SK-N-SH (cell line): ENCODE measurements at regions not wholly inside any gene's neighbourhood (a gene's known extent, or its start where the extent isn't known, plus 50 kb on each side); places are given as distances from the start of the nearest gene placed in this dataset.

Source experiments
- CTCF ChIA-PET: fragments of 300-600, 350-600 bp; formaldehyde crosslinking; extraction: SDS; loops from one replicate; lab custom pipeline; 2021; lab: Yijun Ruan, JAX
- POLR2A ChIA-PET: fragments of 350-600 bp; sonication (Branson Sonifier 250); formaldehyde crosslinking; extraction: SDS; loops from one replicate; lab custom pipeline; 2020; ENCODE audit warnings: antibody characterized with exemption, inconsistent platforms; lab: Yijun Ruan, JAX
- DNase-seq: peaks from one replicate; pipeline ENCODE4 v3.0.0; 2012
- H2AFZ ChIP-seq: fragments of 200-600 bp; sonication (generic); 2 replicates; pipeline ENCODE4 v1.8.1; 2016; ENCODE audit warnings: antibody characterized with exemption, mild to moderate bottlenecking, low read depth
- H3F3A ChIP-seq: fragments of 200-600 bp; sonication (generic); replicated peaks from 2 replicates; pipeline ENCODE3; 2016; ENCODE audit warnings: antibody characterized with exemption, mild to moderate bottlenecking; ENCODE audit not compliant: insufficient read depth
- H3K27ac ChIP-seq, 2 experiments: fragments of 200-500 bp in 1 of 2; fragments of 200-600 bp in 1 of 2; sonication (Bioruptor generic) in 1 of 2; sonication (generic), shearing (Covaris generic) in 1 of 2; 2 replicates each; pipeline versions ENCODE4 v1.5.1 to v1.6.1; 2014 to 2016; ENCODE audit warnings: low read depth in 2 of 2, inconsistent platforms in 1 of 2, low read length in 1 of 2, mild to moderate bottlenecking in 1 of 2, mixed read lengths in 1 of 2
- H3K27me3 ChIP-seq: fragments of 200-600 bp; sonication (generic), shearing (Covaris generic); 2 replicates; pipeline ENCODE4 v1.6.1; 2016; ENCODE audit warnings: mixed run types; ENCODE audit not compliant: insufficient read depth
- H3K36me3 ChIP-seq, 2 experiments: fragments of 200-500 bp in 1 of 2; fragments of 200-600 bp in 1 of 2; sonication (Bioruptor generic) in 1 of 2; sonication (generic) in 1 of 2; replicated peaks in 1 of 2; 2 replicates each; pipeline versions ENCODE3 to v1.5.1; 2014 to 2016; ENCODE audit warnings: low read length in 1 of 2, mild to moderate bottlenecking in 1 of 2; ENCODE audit not compliant: insufficient read depth in 2 of 2, control insufficient read depth in 1 of 2
- H3K4me1 ChIP-seq, 2 experiments: fragments of 200-500 bp in 1 of 2; fragments of 200-600 bp in 1 of 2; sonication (Bioruptor generic) in 1 of 2; sonication (generic), shearing (Covaris generic) in 1 of 2; 2 replicates each; pipeline versions ENCODE4 v1.5.1 to v1.6.1; 2014 to 2016; ENCODE audit warnings: low read depth in 1 of 2, low read length in 1 of 2, mixed run types in 1 of 2; ENCODE audit not compliant: insufficient read depth in 2 of 2, control insufficient read depth in 1 of 2
- H3K4me2 ChIP-seq: fragments of 200-600 bp; sonication (generic), shearing (Covaris generic); 2 replicates; pipeline ENCODE4 v1.6.1; 2017; ENCODE audit warnings: mixed run types
- H3K4me3 ChIP-seq, 2 experiments: fragments of 200-500 bp in 1 of 2; fragments of 200-600 bp in 1 of 2; sonication (Bioruptor generic) in 1 of 2; sonication (generic), shearing (Covaris generic) in 1 of 2; 2 replicates each; pipeline versions ENCODE4 v1.5.1 to v1.8.1; 2014 to 2016; ENCODE audit warnings: low read depth in 2 of 2, inconsistent platforms in 1 of 2, low read length in 1 of 2, mild to moderate bottlenecking in 1 of 2, mixed read lengths in 1 of 2, moderate library complexity in 1 of 2
- H3K79me2 ChIP-seq: fragments of 200-600 bp; sonication (generic); 2 replicates; pipeline ENCODE4 v1.8.1; 2017; ENCODE audit warnings: mild to moderate bottlenecking; ENCODE audit not compliant: insufficient read depth
- H3K9ac ChIP-seq: fragments of 200-600 bp; sonication (generic); 2 replicates; pipeline ENCODE4 v1.6.1; 2017; ENCODE audit warnings: mixed run types
- H3K9me2 ChIP-seq: fragments of 200-600 bp; sonication (generic); 2 replicates; pipeline ENCODE4 v1.6.1; 2017; ENCODE audit warnings: mixed run types
- H3K9me3 ChIP-seq: fragments of 200-600 bp; sonication (generic); 2 replicates; pipeline ENCODE4 v1.6.1; 2017; ENCODE audit warnings: mixed run types, mild to moderate bottlenecking, moderate library complexity
- H4K20me1 ChIP-seq: fragments of 200-600 bp; sonication (generic); 2 replicates; pipeline ENCODE4 v1.6.1; 2017; ENCODE audit warnings: mild to moderate bottlenecking, mixed run types; ENCODE audit not compliant: insufficient read depth
- ELF1 ChIP-seq: IDR thresholded peaks from 2 replicates; pipeline ENCODE4 v1.4.0; 2012
- EZH2phosphoT487 ChIP-seq: fragments of 200-600 bp; sonication (generic); IDR thresholded peaks from 2 replicates; pipeline ENCODE4 v1.6.1; 2017; ENCODE audit warnings: low read depth, mixed run types, mild to moderate bottlenecking, antibody characterized with exemption, moderate library complexity, borderline replicate concordance
- FOSL2 ChIP-seq: IDR thresholded peaks from 2 replicates; pipeline ENCODE4 v1.4.0; 2012; ENCODE audit warnings: low read depth, mild to moderate bottlenecking, moderate library complexity, borderline replicate concordance
- FOXJ3 ChIP-seq: sonication (generic); formaldehyde crosslinking; IDR thresholded peaks from 2 replicates; pipeline ENCODE4 v1.5.1; 2020; ENCODE audit warnings: mild to moderate bottlenecking, missing genetic modification reagents
- FOXM1 ChIP-seq: IDR thresholded peaks from 2 replicates; pipeline ENCODE4 v1.4.0; 2012; ENCODE audit warnings: low read depth, mild to moderate bottlenecking
- GABPA ChIP-seq: IDR thresholded peaks from 2 replicates; pipeline ENCODE4 v1.4.0; 2012; ENCODE audit warnings: low read depth, mild to moderate bottlenecking
- GATA2 ChIP-seq: sonication (generic); formaldehyde crosslinking; IDR thresholded peaks from 2 replicates; pipeline ENCODE4 v1.5.0; 2020; ENCODE audit warnings: mild to moderate bottlenecking, missing genetic modification reagents
- IRF3 ChIP-seq: fragments of 150-350 bp; IDR thresholded peaks from 2 replicates; pipeline ENCODE4 v1.6.1; 2016; ENCODE audit warnings: mild to moderate bottlenecking, low read depth, low read length
- JUND ChIP-seq: IDR thresholded peaks from 2 replicates; pipeline ENCODE4 v1.4.0; 2012
- MXI1 ChIP-seq: IDR thresholded peaks from 2 replicates; pipeline ENCODE4 v1.6.1; 2012; ENCODE audit warnings: mild to moderate bottlenecking, low read depth, low read length, improper control_type of control experiment
- NRF1 ChIP-seq: IDR thresholded peaks from 2 replicates; pipeline ENCODE4 v1.6.1; 2012; ENCODE audit warnings: low read depth, mild to moderate bottlenecking, low read length
- PBX3 ChIP-seq: IDR thresholded peaks from 2 replicates; pipeline ENCODE4; 2012
- POLR2AphosphoS5 ChIP-seq: IDR thresholded peaks from 2 replicates; pipeline ENCODE4 v1.6.1; 2012; ENCODE audit warnings: low read depth, low read length
- RCOR1 ChIP-seq: fragments of 150-350 bp; IDR thresholded peaks from 2 replicates; pipeline ENCODE4 v1.6.1; 2017; ENCODE audit warnings: antibody characterized with exemption, low read length
- RXRA ChIP-seq: IDR thresholded peaks from 2 replicates; pipeline ENCODE4 v1.4.0; 2012; ENCODE audit warnings: low read depth, mild to moderate bottlenecking, borderline replicate concordance
- SIN3A ChIP-seq: IDR thresholded peaks from 2 replicates; pipeline ENCODE4 v1.6.1; 2012; ENCODE audit warnings: low read depth, mild to moderate bottlenecking, low read length, moderate library complexity, borderline replicate concordance
- SMC3 ChIP-seq: IDR thresholded peaks from 2 replicates; pipeline ENCODE4 v1.6.1; 2012; ENCODE audit warnings: low read depth, low read length, improper control_type of control experiment
- TAF1 ChIP-seq: IDR thresholded peaks from 2 replicates; pipeline ENCODE4 v1.6.1; 2012; ENCODE audit warnings: low read depth, mild to moderate bottlenecking, low read length, moderate library complexity, borderline replicate concordance
- TCF12 ChIP-seq: IDR thresholded peaks from 2 replicates; pipeline ENCODE4 v1.4.0; 2012
- TEAD4 ChIP-seq: IDR thresholded peaks from 2 replicates; pipeline ENCODE4 v1.4.0; 2012; ENCODE audit warnings: mild to moderate bottlenecking, borderline replicate concordance; ENCODE audit not compliant: insufficient read depth
- USF2 ChIP-seq: fragments of 150-350 bp; IDR thresholded peaks from 2 replicates; pipeline ENCODE4 v1.6.1; 2017; ENCODE audit warnings: antibody characterized with exemption, low read length, low read depth, borderline replicate concordance
- YY1 ChIP-seq: IDR thresholded peaks from 2 replicates; pipeline ENCODE4 v1.4.0; 2012; ENCODE audit warnings: low read depth, mild to moderate bottlenecking
- WGBS: methylation state at CpG from one replicate; pipeline ENCODE4 v1.1.6; 2017; ENCODE audit warnings: low lambda C conversion rate; 5-methylcytosine and 5-hydroxymethylcytosine counted together

GRCh38 chr18:41732356-41732755 is 222.7 kb upstream of the PIK3C3 start:
- Histone ChIP-seq H3K27ac (no peak overlapping the region), H3K9ac (no peak overlapping the region), H3K9me2 (no peaks in the 10 kb centered on the region), H2AFZ (no peak overlapping the region), H3K79me2 (no peaks in the 10 kb centered on the region), H3K36me3 (no peaks in the 10 kb centered on the region), H3K4me3 (no peak overlapping the region), H4K20me1 (no peaks in the 10 kb centered on the region), H3K4me1 (no peaks in the 10 kb centered on the region; a peak in 1 of 4 replicates), H3K9me3 (no peaks in the 10 kb centered on the region), H3K4me2 (no peak overlapping the region), H3K27me3 (no peaks in the 10 kb centered on the region), H3F3A (no peaks in the 10 kb centered on the region)
- ChIA-PET CTCF (no interaction called here), POLR2A (no interaction called here)
- TF ChIP-seq RCOR1: no peak
- TF ChIP-seq SIN3A: no peak
- no peak for TF ChIP-seq IRF3
- no peak for TF ChIP-seq EZH2phosphoT487
- TF ChIP-seq USF2: no peak
- no peak for TF ChIP-seq GATA2 (CRISPR knock-in tag)
- no peak for TF ChIP-seq POLR2AphosphoS5
- no peak for TF ChIP-seq FOSL2
- TF ChIP-seq RXRA: no peak
- no peak for TF ChIP-seq TCF12
- no peak for TF ChIP-seq FOXM1
- no peak for TF ChIP-seq JUND
- no peak for TF ChIP-seq MXI1
- DNase-seq: no peak
- WGBS: 78% methylated on average over 2 of the region's 2 CpGs

GRCh38 chr18:41731884-41732283 is 223.2 kb upstream of the PIK3C3 start:
- Histone ChIP-seq H3F3A (no peaks in the 10 kb centered on the region), H3K79me2 (no peaks in the 10 kb centered on the region), H3K9me3 (no peaks in the 10 kb centered on the region), H3K4me2 (no peak overlapping the region), H3K4me1 (no peaks in the 10 kb centered on the region; a peak in 1 of 4 replicates), H3K27ac (no peak overlapping the region), H2AFZ (no peak overlapping the region), H3K4me3 (no peak overlapping the region), H4K20me1 (no peaks in the 10 kb centered on the region), H3K36me3 (no peaks in the 10 kb centered on the region), H3K9me2 (no peaks in the 10 kb centered on the region), H3K27me3 (no peaks in the 10 kb centered on the region), H3K9ac (no peak overlapping the region)
- no peak for DNase-seq
- TF ChIP-seq TEAD4: no peak
- TF ChIP-seq FOXM1: no peak
- TF ChIP-seq EZH2phosphoT487: no peak
- TF ChIP-seq PBX3: no peak
- TF ChIP-seq FOXJ3 (CRISPR knock-in tag): no peak
- no peak for TF ChIP-seq SMC3
- TF ChIP-seq YY1: no peak
- no peak for TF ChIP-seq GABPA
- TF ChIP-seq FOSL2: no peak
- TF ChIP-seq TAF1: no peak
- no peak for TF ChIP-seq NRF1
- no peak for TF ChIP-seq RXRA
- TF ChIP-seq ELF1: no peak
- POLR2A ChIA-PET: no interaction called here
- 24% methylated on average over 1 of the region's 1 CpG for WGBS
- CTCF ChIA-PET: interaction anchor here (1.2 kb wide), 1 partner anchor 14 kb away, joined by 3 read pairs; no protein-coding TSS in a partner anchor
